T-helper 17 cell (primary cell): ENCODE measurements at regions not wholly inside any gene's neighbourhood (a gene's known extent, or its start where the extent isn't known, plus 50 kb on each side); places are given as distances from the start of the nearest gene placed in this dataset.

Experiments used
- ATAC-seq: fragments of 150-1000 bp; cut with Tn5 transposase; 2 replicates; pipeline ENCODE4 v1.10.0; 2021; ENCODE audit warnings: mild to moderate bottlenecking, moderate library complexity
- DNase-seq, 3 donors: peaks; one replicate each; pipeline versions ENCODE4 v3.0.0 to v3.0.0-alpha.2; 2020 to 2021
- H3K9me3 ChIP-seq: one replicate; pipeline ENCODE4 v1.7.0; 2013; ENCODE audit warnings: low read length, mild to moderate bottlenecking; ENCODE audit not compliant: control insufficient read depth, poor library complexity, severe bottlenecking
- H3K27ac Mint-ChIP-seq: one replicate; pipeline ENCODE4 v1.8.0; 2022; ENCODE audit warnings: mild to moderate bottlenecking, moderate library complexity, mixed read lengths
- H3K27me3 Mint-ChIP-seq: one replicate; pipeline ENCODE4 v1.8.0; 2022; ENCODE audit warnings: mixed read lengths
- H3K36me3 Mint-ChIP-seq: one replicate; pipeline ENCODE4 v1.8.0; 2022; ENCODE audit warnings: low read depth, mixed read lengths
- H3K4me1 Mint-ChIP-seq: one replicate; pipeline ENCODE4 v1.8.0; 2022; ENCODE audit warnings: mild to moderate bottlenecking, mixed read lengths
- H3K4me3 Mint-ChIP-seq: one replicate; pipeline ENCODE4 v1.8.0; 2022; ENCODE audit warnings: mild to moderate bottlenecking, moderate library complexity, mixed read lengths

DNA sequence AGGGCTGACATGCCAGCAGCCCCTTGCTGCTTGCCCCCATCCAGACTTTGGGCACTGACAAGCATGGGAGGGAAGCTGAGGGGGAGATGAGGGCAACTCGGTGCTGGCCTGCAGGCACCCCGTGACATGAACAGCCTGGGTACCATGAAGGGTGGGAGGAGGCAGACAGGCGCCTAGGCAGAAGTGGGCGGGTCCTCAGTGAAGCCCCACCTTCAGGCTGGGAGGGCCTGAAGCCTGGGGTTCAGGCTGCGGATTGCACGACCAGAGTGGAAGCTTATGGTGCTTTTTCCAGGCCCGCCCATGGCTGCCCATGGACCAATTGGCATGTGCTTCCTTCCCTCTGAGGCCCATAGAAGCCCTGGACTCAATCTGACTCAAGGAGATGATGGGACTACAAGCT, 354.1 kb downstream of the GRIA2 start:
- Mint-ChIP-seq H3K4me3 (no peak overlapping the region), H3K4me1 (no peaks in the 10 kb centered on the region), H3K27me3 (no peaks in the 10 kb centered on the region), H3K36me3 (no peaks in the 10 kb centered on the region), H3K27ac (no peak overlapping the region)
- ATAC-seq (no peak), DNase-seq (no peak)
- no peaks in the 10 kb centered on the region for H3K9me3 ChIP-seq

DNA sequence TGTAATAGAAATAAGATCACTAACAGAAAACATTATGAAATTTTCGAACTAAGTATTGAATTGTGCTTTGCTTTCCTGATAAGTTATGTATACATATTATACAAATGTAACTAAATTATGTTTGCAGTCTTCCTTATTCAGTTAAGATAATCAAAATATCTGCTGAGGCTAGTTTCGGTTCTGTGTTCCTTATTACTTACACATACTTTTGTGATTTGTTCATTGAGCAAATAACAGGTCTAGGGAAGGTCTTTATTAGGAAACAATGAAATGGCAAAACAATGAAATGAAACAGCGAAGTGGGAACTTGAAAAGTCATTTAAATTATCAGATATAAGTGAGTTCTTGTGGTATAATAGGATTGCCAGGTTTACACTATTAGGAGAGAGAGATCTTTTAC, 352.4 kb downstream of the GRIA2 start:
- no peaks in the 10 kb centered on the region for H3K36me3 Mint-ChIP-seq
- DNase-seq (no peak), ATAC-seq (no peak)
- no peaks in the 10 kb centered on the region for H3K4me1 Mint-ChIP-seq
- H3K27me3 Mint-ChIP-seq, result no peaks in the 10 kb centered on the region
- H3K4me3 Mint-ChIP-seq, result no peak overlapping the region
- H3K27ac Mint-ChIP-seq, result no peak overlapping the region
- no peaks in the 10 kb centered on the region for H3K9me3 ChIP-seq

DNA sequence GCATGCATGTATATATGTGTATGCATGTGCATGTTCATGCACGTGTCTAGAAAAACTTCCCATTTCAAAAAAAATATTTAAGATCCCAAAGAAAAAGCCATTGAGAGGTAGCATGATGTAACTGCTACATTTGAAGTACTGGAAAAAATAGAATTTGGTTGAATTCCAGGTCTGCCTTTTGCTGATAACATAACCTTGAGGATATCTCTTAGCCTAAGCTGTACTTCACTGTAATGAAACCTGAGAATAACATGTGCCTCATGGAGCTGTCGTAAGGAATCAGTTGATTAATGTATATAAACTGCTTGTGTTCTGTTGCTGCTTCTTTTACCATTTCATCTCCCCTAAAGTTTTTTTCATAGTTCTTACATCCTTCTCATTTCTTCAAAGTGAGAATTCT, 351.8 kb downstream of the GRIA2 start:
- Mint-ChIP-seq H3K27ac (no peak overlapping the region), H3K36me3 (no peaks in the 10 kb centered on the region), H3K27me3 (no peaks in the 10 kb centered on the region), H3K4me1 (no peaks in the 10 kb centered on the region), H3K4me3 (no peak overlapping the region)
- ATAC-seq (no peak), DNase-seq (no peak)
- no peaks in the 10 kb centered on the region for H3K9me3 ChIP-seq

DNA sequence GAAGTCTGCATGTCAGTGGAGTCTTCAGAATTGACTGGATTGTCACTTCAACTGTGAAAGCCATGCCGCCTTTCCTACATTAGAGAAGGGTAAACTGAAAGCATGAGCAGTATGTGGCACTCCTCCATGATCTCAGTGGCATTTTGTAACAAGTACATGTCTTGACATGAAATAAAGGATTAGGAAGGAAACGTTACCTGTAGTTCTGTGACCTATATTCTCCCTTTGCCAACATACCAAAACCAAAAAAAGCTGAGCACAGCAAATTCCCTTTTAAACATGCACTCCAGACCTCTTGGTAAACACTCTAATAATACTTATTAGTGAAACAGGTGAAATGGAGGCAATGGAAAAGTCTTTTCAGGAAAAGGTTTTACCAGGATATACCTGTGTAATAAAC, 344.2 kb downstream of the GRIA2 start:
- H3K4me1 Mint-ChIP-seq, result no peaks in the 10 kb centered on the region
- H3K36me3 Mint-ChIP-seq, result no peaks in the 10 kb centered on the region
- ATAC-seq, result no peak
- H3K4me3 Mint-ChIP-seq, result no peak overlapping the region
- no peak overlapping the region for H3K27ac Mint-ChIP-seq
- DNase-seq, result no peak
- H3K9me3 ChIP-seq, result no peaks in the 10 kb centered on the region
- no peaks in the 10 kb centered on the region for H3K27me3 Mint-ChIP-seq

DNA sequence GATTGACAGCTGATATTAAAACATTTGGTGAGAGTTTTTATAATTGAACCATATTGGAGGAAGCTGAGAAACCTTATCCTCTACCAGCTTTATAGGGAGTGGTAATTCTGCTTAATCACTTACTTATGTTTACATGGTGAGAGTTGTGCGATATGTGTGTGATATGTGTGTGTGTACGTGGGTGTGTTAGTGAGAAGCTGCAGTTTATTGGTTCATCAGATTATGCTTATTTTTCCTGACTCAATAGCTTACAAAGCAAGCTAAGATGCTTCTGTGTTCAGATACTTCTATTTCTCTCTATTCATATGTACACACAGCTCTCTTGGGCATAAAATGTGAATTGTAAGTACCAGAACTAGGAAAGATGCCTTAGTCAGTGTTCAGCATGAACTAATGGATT, 343.7 kb downstream of the GRIA2 start:
- H3K9me3 ChIP-seq, result no peaks in the 10 kb centered on the region
- H3K27me3 Mint-ChIP-seq, result no peaks in the 10 kb centered on the region
- DNase-seq, result no peak
- H3K27ac Mint-ChIP-seq, result no peak overlapping the region
- no peaks in the 10 kb centered on the region for H3K4me1 Mint-ChIP-seq
- no peak for ATAC-seq
- H3K4me3 Mint-ChIP-seq, result no peak overlapping the region
- H3K36me3 Mint-ChIP-seq, result no peaks in the 10 kb centered on the region

DNA sequence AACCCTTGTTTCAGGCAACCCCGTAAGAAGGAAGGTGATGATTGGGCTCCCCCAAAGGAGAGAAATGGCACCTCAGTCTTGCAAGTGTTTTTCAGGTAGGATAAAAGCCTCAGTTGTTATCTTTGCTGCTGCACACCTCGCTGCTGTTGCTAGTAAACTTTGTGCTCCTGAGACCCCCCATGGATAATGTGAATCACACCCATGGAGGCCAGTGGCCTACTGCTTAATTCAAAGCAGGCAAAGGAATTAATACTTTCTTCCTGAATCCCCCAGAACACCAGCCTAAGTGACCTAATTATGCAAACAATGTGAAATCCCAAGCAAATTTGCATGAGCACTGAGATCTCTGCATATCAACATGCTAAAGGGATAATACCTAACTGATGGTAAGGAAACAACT, 337.5 kb downstream of the GRIA2 start:
- H3K27ac Mint-ChIP-seq, result no peak overlapping the region
- ATAC-seq (no peak), DNase-seq (no peak)
- no peaks in the 10 kb centered on the region for H3K36me3 Mint-ChIP-seq
- no peaks in the 10 kb centered on the region for H3K4me1 Mint-ChIP-seq
- no peaks in the 10 kb centered on the region for H3K9me3 ChIP-seq
- H3K4me3 Mint-ChIP-seq, result no peak overlapping the region
- H3K27me3 Mint-ChIP-seq, result no peaks in the 10 kb centered on the region

DNA sequence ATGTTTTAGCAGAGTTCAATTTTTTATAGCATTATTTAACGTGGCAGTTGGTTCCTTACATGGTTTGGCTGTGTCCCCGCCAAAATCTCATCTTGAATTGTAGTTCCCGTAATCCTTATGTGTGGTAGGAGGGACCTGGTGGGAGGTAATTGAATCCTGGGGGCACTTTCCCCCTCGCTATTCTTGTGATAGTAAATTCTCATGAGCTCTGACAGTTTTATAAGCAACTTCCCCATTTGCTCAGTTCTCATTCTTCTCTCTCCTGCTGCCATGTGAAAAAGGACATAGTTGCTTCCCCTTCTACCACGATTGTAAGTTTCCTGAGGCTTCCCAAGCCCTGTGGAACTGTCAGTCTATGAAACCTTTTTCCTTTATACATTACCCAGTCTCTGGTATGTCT, 329.5 kb downstream of the GRIA2 start:
- H3K27me3 Mint-ChIP-seq, result no peaks in the 10 kb centered on the region
- no peaks in the 10 kb centered on the region for H3K9me3 ChIP-seq
- DNase-seq (no peak), ATAC-seq (no peak)
- H3K27ac Mint-ChIP-seq, result no peak overlapping the region
- no peaks in the 10 kb centered on the region for H3K4me1 Mint-ChIP-seq
- no peak overlapping the region for H3K4me3 Mint-ChIP-seq
- H3K36me3 Mint-ChIP-seq, result no peaks in the 10 kb centered on the region

DNA sequence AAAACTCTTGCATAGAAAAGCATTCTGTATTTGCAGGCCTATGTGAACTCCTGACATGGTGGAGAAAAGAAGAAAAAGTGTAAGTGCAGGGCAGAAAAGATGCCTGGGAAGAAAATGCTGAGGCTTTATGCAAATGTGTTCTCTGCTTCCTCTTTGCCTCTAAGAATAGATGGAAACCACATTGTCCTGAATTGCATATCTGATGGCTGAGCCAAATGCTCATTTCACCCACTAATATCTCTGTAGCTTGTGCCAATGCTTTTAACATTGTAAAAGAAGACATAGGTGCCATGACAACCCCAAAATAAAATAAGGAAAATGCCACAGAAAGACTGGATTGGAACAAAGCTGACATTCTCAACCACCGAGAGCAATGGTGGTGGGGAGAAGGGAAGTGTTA, 307.4 kb downstream of the GRIA2 start:
- Mint-ChIP-seq H3K27me3 (no peaks in the 10 kb centered on the region), H3K4me3 (no peak overlapping the region), H3K36me3 (no peaks in the 10 kb centered on the region), H3K4me1 (no peaks in the 10 kb centered on the region), H3K27ac (no peak overlapping the region)
- no peaks in the 10 kb centered on the region for H3K9me3 ChIP-seq
- DNase-seq (no peak), ATAC-seq (no peak)

DNA sequence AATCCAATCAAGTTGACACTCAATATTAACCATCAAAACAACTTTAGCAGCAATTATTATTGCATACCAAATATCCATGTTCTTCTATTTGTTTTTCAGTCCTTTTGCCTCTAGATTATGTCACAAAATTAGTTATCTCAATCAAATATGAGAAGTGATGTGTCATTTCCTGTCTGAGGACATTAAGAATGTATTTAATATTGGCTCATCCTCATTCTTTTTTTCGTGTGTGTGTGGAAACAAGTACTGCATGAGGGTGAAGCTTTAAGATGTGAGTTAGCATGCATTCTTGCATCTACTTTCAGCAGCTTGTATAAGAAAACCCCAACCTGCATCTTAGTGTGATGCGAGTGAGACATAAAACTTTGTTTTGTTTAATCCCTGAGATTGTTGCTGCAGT, 301.4 kb downstream of the GRIA2 start:
- no peaks in the 10 kb centered on the region for H3K9me3 ChIP-seq
- no peak overlapping the region for H3K27ac Mint-ChIP-seq
- no peaks in the 10 kb centered on the region for H3K36me3 Mint-ChIP-seq
- DNase-seq (no peak), ATAC-seq (no peak)
- no peaks in the 10 kb centered on the region for H3K4me1 Mint-ChIP-seq
- no peak overlapping the region for H3K4me3 Mint-ChIP-seq
- no peaks in the 10 kb centered on the region for H3K27me3 Mint-ChIP-seq

DNA sequence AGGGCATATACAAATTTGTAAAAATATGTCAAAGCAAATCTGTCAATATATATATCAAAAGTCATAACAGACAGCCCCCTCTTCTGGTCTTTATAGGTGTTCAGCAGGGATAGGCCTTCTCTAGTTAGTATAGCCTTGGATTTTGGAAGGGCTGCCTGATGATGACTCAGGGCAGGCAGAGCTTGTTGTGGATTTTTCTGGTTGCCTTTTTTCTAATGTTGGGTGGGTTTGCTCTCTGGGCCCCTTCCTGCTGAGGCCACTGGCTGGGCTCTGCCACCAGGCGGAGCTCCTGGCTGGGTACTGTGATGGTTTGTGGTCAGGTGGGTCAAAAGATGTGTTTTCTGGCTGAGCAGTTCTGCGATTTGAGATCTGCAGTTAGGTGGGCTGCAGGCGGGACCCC, 294.2 kb downstream of the GRIA2 start:
- Mint-ChIP-seq H3K27me3 (no peaks in the 10 kb centered on the region), H3K27ac (no peak overlapping the region), H3K4me1 (no peaks in the 10 kb centered on the region), H3K36me3 (no peaks in the 10 kb centered on the region), H3K4me3 (no peak overlapping the region)
- no peak for DNase-seq
- no peaks in the 10 kb centered on the region for H3K9me3 ChIP-seq
- no peak for ATAC-seq

DNA sequence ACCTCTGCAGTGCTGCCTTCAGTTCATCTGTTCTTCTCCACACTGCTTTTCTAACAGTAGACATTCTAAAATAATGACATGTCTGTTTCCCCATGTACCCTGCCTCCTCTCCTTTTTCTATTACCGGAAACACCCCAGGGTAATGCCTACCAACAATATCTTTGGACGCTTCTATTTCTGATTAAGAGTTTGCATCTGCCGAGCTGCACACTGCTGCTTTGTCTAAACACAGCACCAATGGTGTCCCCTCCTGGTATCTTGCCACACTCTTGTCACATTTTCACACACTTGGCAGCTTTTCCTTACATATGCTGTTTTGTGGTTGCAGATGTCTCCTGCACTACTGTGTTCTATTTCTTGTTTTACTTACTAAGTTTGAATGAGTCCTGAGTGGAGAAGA, 288.8 kb downstream of the GRIA2 start:
- H3K4me1 Mint-ChIP-seq, result no peaks in the 10 kb centered on the region
- DNase-seq (no peak), ATAC-seq (no peak)
- H3K4me3 Mint-ChIP-seq, result no peak overlapping the region
- no peaks in the 10 kb centered on the region for H3K36me3 Mint-ChIP-seq
- H3K9me3 ChIP-seq, result no peaks in the 10 kb centered on the region
- no peak overlapping the region for H3K27ac Mint-ChIP-seq
- no peaks in the 10 kb centered on the region for H3K27me3 Mint-ChIP-seq

DNA sequence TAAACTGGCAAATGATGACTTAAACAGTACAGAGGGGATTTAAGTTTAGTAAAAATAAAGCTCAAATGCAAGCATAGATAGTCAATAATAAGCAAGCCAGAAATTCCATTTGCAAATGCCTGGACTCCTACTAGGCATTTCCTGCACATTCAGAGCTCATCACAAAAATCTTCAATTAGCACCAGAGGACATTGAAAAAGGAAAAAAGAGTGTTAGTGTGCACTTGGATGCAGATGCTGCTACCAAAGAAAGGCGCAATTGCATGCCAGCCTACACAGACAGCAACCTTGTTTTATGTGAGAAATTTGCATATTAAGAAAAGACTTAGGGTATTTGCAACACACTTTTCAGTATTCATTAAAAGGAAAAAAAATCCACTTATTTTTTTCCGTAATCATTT, 282.1 kb downstream of the GRIA2 start:
- no peaks in the 10 kb centered on the region for H3K9me3 ChIP-seq
- H3K27me3 Mint-ChIP-seq, result no peaks in the 10 kb centered on the region
- H3K4me3 Mint-ChIP-seq, result no peak overlapping the region
- DNase-seq (no peak), ATAC-seq (no peak)
- H3K27ac Mint-ChIP-seq, result no peak overlapping the region
- H3K4me1 Mint-ChIP-seq, result no peaks in the 10 kb centered on the region
- no peaks in the 10 kb centered on the region for H3K36me3 Mint-ChIP-seq

DNA sequence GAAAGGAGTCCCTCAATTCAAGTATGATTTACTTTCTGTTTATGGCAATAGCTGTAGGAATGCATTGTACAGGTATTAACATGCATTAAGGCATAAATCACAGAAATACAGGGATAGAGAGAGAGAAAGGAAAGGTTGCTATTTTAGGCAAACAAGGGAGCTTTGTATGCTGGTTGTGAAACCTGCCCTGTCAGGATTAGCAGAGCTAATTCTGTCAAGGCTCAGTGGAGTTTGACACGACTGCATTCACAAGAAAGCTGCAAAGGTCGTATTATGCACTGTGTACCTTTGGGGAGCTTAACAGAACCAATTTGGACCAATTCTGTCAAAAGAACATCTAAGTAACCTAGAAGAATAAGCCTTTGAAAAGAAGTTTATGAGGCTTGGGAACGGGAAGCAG, 239.3 kb downstream of the GRIA2 start:
- no peaks in the 10 kb centered on the region for H3K9me3 ChIP-seq
- H3K4me1 Mint-ChIP-seq, result no peaks in the 10 kb centered on the region
- H3K27ac Mint-ChIP-seq, result no peak overlapping the region
- no peaks in the 10 kb centered on the region for H3K36me3 Mint-ChIP-seq
- DNase-seq, result no peak
- ATAC-seq, result no peak
- H3K4me3 Mint-ChIP-seq, result no peak overlapping the region
- H3K27me3 Mint-ChIP-seq, result no peaks in the 10 kb centered on the region

DNA sequence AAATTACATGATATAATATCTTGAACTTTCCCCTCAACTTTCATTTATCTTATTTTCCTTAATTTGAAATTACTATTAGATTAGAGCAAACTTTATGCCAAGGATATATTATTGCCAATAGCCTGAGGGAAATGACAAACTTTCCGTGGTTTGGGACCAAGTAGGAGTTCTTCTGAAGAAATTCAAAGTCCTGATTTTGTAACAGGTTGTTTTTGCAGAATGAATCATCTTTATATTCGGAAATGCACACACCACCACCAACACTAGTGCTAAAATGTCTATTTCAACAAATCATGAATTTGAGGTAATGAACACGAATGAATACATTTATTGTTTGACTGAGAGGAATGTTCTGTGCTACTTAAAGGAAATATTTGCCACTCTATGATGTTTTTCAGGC, 226.7 kb downstream of the GRIA2 start:
- H3K4me1 Mint-ChIP-seq, result no peaks in the 10 kb centered on the region

DNA sequence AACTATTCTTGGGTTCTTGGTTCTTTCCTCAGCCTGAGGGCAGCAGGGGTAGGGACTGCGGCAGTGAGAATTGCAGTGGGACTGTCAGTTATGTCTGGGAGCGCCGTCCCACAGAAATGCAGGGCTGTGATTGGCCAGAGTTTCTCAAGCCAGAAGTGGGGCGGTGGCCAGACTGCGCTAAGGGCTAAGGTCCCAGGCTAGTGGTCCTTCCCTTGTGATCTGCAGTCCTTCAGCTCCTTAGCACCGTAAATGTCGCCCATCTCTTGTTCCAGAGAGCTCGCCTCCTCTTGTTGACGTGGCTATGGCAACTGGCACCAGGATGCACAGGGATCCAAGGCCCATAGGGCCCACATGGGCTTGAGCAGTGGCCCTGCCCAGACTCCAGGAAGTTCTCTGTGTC, 223.5 kb downstream of the GRIA2 start:
- Mint-ChIP-seq H3K4me3 (no peak overlapping the region), H3K27me3 (no peaks in the 10 kb centered on the region), H3K4me1 (no peaks in the 10 kb centered on the region), H3K36me3 (no peaks in the 10 kb centered on the region), H3K27ac (no peak overlapping the region)
- no peaks in the 10 kb centered on the region for H3K9me3 ChIP-seq
- DNase-seq, result no peak
- ATAC-seq, result no peak

More for the DNA sequence above, 226.7 kb downstream of the GRIA2 start:
- Mint-ChIP-seq H3K27me3 (no peaks in the 10 kb centered on the region), H3K27ac (no peak overlapping the region), H3K36me3 (no peaks in the 10 kb centered on the region), H3K4me3 (no peak overlapping the region)
- DNase-seq (no peak), ATAC-seq (no peak)
- H3K9me3 ChIP-seq, result no peaks in the 10 kb centered on the region
